ENCODE measurements at regions not wholly inside any gene's neighbourhood (a gene's known extent, or its start where the extent isn't known, plus 50 kb on each side); places are given as distances from the start of the nearest gene placed in this dataset.

- TF ChIP-seq CTCF (conservative IDR thresholded peaks at IDR 0.05 in 1 of 2, IDR thresholded peaks at IDR 0.05 in 1 of 2; ENCODE audit: extremely low read depth in 1 of 2, insufficient read depth in 1 of 2, low read depth in 1 of 2, low read length in 2 of 2) (no peak), EZH2 (IDR thresholded peaks at IDR 0.05; ENCODE audit: borderline replicate concordance, low read length) (no peak)
Observed at GRCh38 chr11:127919206-127920000, 668.0 kb downstream of the ETS1 start.
